WTC11 (cell line): ENCODE measurements at regions not wholly inside any gene's neighbourhood (a gene's known extent, or its start where the extent isn't known, plus 50 kb on each side); places are given as distances from the start of the nearest gene placed in this dataset.

Source experiments
- ATAC-seq: fragments of 200-7000 bp; cut with Tn5 transposase; 2 replicates; pipeline ENCODE4 v1.10.0; 2021; ENCODE audit warnings: mild to moderate bottlenecking, moderate library complexity
- CTCF ChIA-PET: fragments of 300-600 bp; sonication (Branson Sonifier 250); formaldehyde crosslinking; loops from one replicate; lab custom pipeline; 2021; ENCODE audit warnings: antibody characterized with exemption; lab: Charles Lee
- POLR2A ChIA-PET: fragments of 350-600 bp; sonication (Branson Sonifier 250); formaldehyde crosslinking; loops from one replicate; lab custom pipeline; 2021; ENCODE audit warnings: antibody characterized with exemption; lab: Charles Lee
- DNase-seq: peaks from one replicate; pipeline ENCODE4 v3.0.0; 2021; ENCODE audit warnings: low spot score
- H3K27ac Mint-ChIP-seq: 2 replicates; pipeline ENCODE4 v1.8.0; 2021; ENCODE audit warnings: mixed read lengths
- H3K27me3 Mint-ChIP-seq: 2 replicates; pipeline ENCODE4 v1.8.0; 2021; ENCODE audit warnings: low read depth, mild to moderate bottlenecking, moderate library complexity, mixed read lengths
- H3K36me3 Mint-ChIP-seq: 2 replicates; pipeline ENCODE4 v1.8.0; 2021; ENCODE audit warnings: mixed read lengths
- H3K4me1 Mint-ChIP-seq: 2 replicates; pipeline ENCODE4 v1.8.0; 2022; ENCODE audit warnings: mixed read lengths
- H3K4me3 Mint-ChIP-seq: 2 replicates; pipeline ENCODE4 v1.8.0; 2021; ENCODE audit warnings: mild to moderate bottlenecking, moderate library complexity, mixed read lengths
- H3K9me3 Mint-ChIP-seq: 2 replicates; pipeline ENCODE4 v1.8.0; 2021; ENCODE audit warnings: mixed read lengths
- ATF1 ChIP-seq: sonication (generic); formaldehyde crosslinking; IDR thresholded peaks from 2 replicates; pipeline ENCODE4 v1.8.1; 2023; ENCODE audit warnings: mild to moderate bottlenecking, moderate library complexity, missing genetic modification reagents
- ESRRA ChIP-seq: sonication (generic); formaldehyde crosslinking; IDR thresholded peaks from 2 replicates; pipeline ENCODE4 v1.8.1; 2022; ENCODE audit warnings: mild to moderate bottlenecking, missing genetic modification reagents, borderline replicate concordance
- FOXJ3 ChIP-seq: sonication (generic); formaldehyde crosslinking; IDR thresholded peaks from 2 replicates; pipeline ENCODE4 v1.9.0; 2021; ENCODE audit warnings: missing genetic modification reagents, mild to moderate bottlenecking, borderline replicate concordance
- JAZF1 ChIP-seq: fragments of 250-450 bp; sonication (Bioruptor Pico); IDR thresholded peaks from 2 replicates; pipeline ENCODE4 v1.9.0; 2021; ENCODE audit warnings: moderate library complexity, mild to moderate bottlenecking, inconsistent platforms
- KAT7 ChIP-seq: sonication (generic); formaldehyde crosslinking; IDR thresholded peaks from 2 replicates; pipeline ENCODE4 v1.8.1; 2023; ENCODE audit warnings: missing genetic modification reagents, mild to moderate bottlenecking, borderline replicate concordance
- NFYB ChIP-seq: sonication (generic); formaldehyde crosslinking; conservative IDR thresholded peaks from 2 replicates; pipeline ENCODE4 v1.8.0; 2022; ENCODE audit warnings: low read depth, missing genetic modification reagents
- NR1H2 ChIP-seq: sonication (generic); formaldehyde crosslinking; IDR thresholded peaks from 2 replicates; pipeline ENCODE4 v1.9.0; 2021; ENCODE audit warnings: mild to moderate bottlenecking, moderate library complexity, missing genetic modification reagents
- TEAD1 ChIP-seq: sonication (generic); formaldehyde crosslinking; IDR thresholded peaks from 2 replicates; pipeline ENCODE4 v1.8.0; 2022; ENCODE audit warnings: mild to moderate bottlenecking, missing genetic modification reagents
- ZNF232 ChIP-seq: sonication (generic); formaldehyde crosslinking; IDR thresholded peaks from 2 replicates; pipeline ENCODE4 v1.8.0; 2022; ENCODE audit warnings: mild to moderate bottlenecking, missing genetic modification reagents
- ZNF396 ChIP-seq: fragments of 250-450 bp; sonication (Bioruptor Pico); IDR thresholded peaks from 2 replicates; pipeline ENCODE4 v1.8.0; 2021; ENCODE audit warnings: mild to moderate bottlenecking, moderate library complexity, borderline replicate concordance
- TF ChIP-seq, protein P1 (sequence below): sonication (generic); formaldehyde crosslinking; IDR thresholded peaks from 2 replicates; pipeline ENCODE4 v1.8.0; 2023; ENCODE audit warnings: missing genetic modification reagents
- TF ChIP-seq, protein P2 (sequence below): fragments of 200-600 bp; IDR thresholded peaks from 2 replicates; pipeline ENCODE4 v1.8.0; 2022; ENCODE audit warnings: antibody characterized with exemption
- TF ChIP-seq, protein P3 (sequence below): sonication (generic); formaldehyde crosslinking; IDR thresholded peaks from 2 replicates; pipeline ENCODE4 v1.8.1; 2022; ENCODE audit warnings: mild to moderate bottlenecking, moderate library complexity, missing genetic modification reagents
- TF ChIP-seq, protein P4 (sequence below): sonication (generic); formaldehyde crosslinking; IDR thresholded peaks from 2 replicates; pipeline ENCODE4 v1.8.1; 2023; ENCODE audit warnings: mild to moderate bottlenecking, missing genetic modification reagents, borderline replicate concordance
- TF ChIP-seq, protein P5 (sequence below): fragments of 250-450 bp; sonication (Bioruptor Pico); IDR thresholded peaks from 2 replicates; pipeline ENCODE4 v1.9.0; 2021; ENCODE audit warnings: moderate library complexity, mild to moderate bottlenecking, inconsistent platforms, borderline replicate concordance
- TF ChIP-seq, protein P6 (sequence below): sonication (generic); formaldehyde crosslinking; IDR thresholded peaks from 2 replicates; pipeline ENCODE4 v1.8.0; 2022; ENCODE audit warnings: mild to moderate bottlenecking, missing genetic modification reagents
- TF ChIP-seq, protein P7 (sequence below): fragments of 250-450 bp; sonication (Bioruptor Pico); IDR thresholded peaks from 2 replicates; pipeline ENCODE4 v1.9.0; 2021; ENCODE audit warnings: mild to moderate bottlenecking

DNA sequence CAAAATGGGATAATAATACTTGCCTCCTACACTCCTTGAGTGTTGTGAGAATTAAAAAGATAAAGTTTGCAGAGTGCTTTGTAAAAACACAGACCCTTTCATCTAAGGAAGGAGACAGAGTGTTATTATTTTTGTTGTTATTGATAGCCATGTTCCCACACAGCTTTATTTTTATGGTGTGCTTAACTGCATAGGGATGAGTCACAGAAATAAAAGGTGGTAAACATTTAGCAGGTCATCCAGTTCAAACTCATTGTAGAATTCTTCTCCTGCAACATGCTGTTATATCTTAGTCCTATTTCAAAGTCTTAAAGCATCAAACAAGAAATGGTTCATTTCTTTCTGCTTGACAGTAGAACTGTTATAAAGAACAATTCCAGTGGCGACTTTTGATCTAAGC, 367.5 kb upstream of the ACTBL2 start (continued):
- no peak for TF ChIP-seq NFYB (CRISPR knock-in tag)
- TF ChIP-seq, protein P1, sequence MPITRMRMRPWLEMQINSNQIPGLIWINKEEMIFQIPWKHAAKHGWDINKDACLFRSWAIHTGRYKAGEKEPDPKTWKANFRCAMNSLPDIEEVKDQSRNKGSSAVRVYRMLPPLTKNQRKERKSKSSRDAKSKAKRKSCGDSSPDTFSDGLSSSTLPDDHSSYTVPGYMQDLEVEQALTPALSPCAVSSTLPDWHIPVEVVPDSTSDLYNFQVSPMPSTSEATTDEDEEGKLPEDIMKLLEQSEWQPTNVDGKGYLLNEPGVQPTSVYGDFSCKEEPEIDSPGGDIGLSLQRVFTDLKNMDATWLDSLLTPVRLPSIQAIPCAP = no peak

DNA sequence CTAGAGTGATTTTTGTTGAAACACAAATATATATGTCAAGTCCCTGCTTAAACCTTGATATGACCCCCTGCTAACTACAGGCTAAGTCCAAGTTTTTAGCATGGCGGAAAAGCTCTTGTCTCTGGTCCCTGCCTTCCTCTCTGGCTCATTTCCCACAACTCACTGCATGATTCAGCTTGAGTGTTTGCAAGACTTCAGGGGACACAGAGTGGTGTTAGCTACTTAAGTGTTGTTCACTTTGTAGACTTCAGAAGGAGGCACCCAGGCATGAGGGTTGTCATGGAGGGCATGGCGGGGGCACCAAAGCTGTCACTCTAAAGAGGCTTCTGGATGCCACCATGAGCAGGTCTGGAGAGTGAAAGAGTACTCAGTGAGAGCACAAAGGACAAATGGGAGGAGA, 362.4 kb upstream of the ACTBL2 start:
- H3K4me1 Mint-ChIP-seq = peaks cover 37% of the 10 kb centered on the region
- H3K9me3 Mint-ChIP-seq = peaks cover 8% of the 10 kb centered on the region; the same call in 1 of the 2 replicates
- no peak for ATAC-seq
- no peak overlapping the region; the same call in 1 of the 2 replicates for H3K27ac Mint-ChIP-seq
- no peak for TF ChIP-seq ESRRA
- no peak for TF ChIP-seq KAT7 (CRISPR knock-in tag)
- TF ChIP-seq JAZF1 (CRISPR knock-in tag) = no peak
- no peak for TF ChIP-seq ZNF396 (CRISPR knock-in tag)
- TF ChIP-seq, protein P2, sequence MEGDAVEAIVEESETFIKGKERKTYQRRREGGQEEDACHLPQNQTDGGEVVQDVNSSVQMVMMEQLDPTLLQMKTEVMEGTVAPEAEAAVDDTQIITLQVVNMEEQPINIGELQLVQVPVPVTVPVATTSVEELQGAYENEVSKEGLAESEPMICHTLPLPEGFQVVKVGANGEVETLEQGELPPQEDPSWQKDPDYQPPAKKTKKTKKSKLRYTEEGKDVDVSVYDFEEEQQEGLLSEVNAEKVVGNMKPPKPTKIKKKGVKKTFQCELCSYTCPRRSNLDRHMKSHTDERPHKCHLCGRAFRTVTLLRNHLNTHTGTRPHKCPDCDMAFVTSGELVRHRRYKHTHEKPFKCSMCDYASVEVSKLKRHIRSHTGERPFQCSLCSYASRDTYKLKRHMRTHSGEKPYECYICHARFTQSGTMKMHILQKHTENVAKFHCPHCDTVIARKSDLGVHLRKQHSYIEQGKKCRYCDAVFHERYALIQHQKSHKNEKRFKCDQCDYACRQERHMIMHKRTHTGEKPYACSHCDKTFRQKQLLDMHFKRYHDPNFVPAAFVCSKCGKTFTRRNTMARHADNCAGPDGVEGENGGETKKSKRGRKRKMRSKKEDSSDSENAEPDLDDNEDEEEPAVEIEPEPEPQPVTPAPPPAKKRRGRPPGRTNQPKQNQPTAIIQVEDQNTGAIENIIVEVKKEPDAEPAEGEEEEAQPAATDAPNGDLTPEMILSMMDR = no peak
- TF ChIP-seq, protein P3, sequence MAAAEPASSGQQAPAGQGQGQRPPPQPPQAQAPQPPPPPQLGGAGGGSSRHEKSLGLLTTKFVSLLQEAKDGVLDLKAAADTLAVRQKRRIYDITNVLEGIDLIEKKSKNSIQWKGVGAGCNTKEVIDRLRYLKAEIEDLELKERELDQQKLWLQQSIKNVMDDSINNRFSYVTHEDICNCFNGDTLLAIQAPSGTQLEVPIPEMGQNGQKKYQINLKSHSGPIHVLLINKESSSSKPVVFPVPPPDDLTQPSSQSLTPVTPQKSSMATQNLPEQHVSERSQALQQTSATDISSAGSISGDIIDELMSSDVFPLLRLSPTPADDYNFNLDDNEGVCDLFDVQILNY (CRISPR knock-in tag) = no peak
- no peak for TF ChIP-seq FOXJ3 (CRISPR knock-in tag)
- TF ChIP-seq, protein P4, sequence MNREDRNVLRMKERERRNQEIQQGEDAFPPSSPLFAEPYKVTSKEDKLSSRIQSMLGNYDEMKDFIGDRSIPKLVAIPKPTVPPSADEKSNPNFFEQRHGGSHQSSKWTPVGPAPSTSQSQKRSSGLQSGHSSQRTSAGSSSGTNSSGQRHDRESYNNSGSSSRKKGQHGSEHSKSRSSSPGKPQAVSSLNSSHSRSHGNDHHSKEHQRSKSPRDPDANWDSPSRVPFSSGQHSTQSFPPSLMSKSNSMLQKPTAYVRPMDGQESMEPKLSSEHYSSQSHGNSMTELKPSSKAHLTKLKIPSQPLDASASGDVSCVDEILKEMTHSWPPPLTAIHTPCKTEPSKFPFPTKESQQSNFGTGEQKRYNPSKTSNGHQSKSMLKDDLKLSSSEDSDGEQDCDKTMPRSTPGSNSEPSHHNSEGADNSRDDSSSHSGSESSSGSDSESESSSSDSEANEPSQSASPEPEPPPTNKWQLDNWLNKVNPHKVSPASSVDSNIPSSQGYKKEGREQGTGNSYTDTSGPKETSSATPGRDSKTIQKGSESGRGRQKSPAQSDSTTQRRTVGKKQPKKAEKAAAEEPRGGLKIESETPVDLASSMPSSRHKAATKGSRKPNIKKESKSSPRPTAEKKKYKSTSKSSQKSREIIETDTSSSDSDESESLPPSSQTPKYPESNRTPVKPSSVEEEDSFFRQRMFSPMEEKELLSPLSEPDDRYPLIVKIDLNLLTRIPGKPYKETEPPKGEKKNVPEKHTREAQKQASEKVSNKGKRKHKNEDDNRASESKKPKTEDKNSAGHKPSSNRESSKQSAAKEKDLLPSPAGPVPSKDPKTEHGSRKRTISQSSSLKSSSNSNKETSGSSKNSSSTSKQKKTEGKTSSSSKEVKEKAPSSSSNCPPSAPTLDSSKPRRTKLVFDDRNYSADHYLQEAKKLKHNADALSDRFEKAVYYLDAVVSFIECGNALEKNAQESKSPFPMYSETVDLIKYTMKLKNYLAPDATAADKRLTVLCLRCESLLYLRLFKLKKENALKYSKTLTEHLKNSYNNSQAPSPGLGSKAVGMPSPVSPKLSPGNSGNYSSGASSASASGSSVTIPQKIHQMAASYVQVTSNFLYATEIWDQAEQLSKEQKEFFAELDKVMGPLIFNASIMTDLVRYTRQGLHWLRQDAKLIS (CRISPR knock-in tag) = no peak
- TF ChIP-seq, protein P5, sequence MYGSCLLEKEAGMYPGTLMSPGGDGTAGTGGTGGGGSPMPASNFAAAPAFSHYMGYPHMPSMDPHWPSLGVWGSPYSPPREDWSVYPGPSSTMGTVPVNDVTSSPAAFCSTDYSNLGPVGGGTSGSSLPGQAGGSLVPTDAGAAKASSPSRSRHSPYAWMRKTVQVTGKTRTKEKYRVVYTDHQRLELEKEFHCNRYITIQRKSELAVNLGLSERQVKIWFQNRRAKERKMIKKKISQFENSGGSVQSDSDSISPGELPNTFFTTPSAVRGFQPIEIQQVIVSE (CRISPR knock-in tag) = no peak
- TF ChIP-seq, protein P6, sequence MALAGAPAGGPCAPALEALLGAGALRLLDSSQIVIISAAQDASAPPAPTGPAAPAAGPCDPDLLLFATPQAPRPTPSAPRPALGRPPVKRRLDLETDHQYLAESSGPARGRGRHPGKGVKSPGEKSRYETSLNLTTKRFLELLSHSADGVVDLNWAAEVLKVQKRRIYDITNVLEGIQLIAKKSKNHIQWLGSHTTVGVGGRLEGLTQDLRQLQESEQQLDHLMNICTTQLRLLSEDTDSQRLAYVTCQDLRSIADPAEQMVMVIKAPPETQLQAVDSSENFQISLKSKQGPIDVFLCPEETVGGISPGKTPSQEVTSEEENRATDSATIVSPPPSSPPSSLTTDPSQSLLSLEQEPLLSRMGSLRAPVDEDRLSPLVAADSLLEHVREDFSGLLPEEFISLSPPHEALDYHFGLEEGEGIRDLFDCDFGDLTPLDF (CRISPR knock-in tag) = no peak
- TF ChIP-seq ZNF232 (CRISPR knock-in tag) = no peak
- TF ChIP-seq ATF1 (CRISPR knock-in tag) = no peak
- no peak for TF ChIP-seq TEAD1 (CRISPR knock-in tag)
- TF ChIP-seq, protein P7, sequence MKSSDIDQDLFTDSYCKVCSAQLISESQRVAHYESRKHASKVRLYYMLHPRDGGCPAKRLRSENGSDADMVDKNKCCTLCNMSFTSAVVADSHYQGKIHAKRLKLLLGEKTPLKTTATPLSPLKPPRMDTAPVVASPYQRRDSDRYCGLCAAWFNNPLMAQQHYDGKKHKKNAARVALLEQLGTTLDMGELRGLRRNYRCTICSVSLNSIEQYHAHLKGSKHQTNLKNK (CRISPR knock-in tag) = no peak
- TF ChIP-seq NR1H2 (CRISPR knock-in tag) = no peak
- no peak overlapping the region for H3K4me3 Mint-ChIP-seq
- DNase-seq = no peak
- POLR2A ChIA-PET = no interaction called here
- CTCF ChIA-PET = no interaction called here
- no peaks in the 10 kb centered on the region for H3K27me3 Mint-ChIP-seq
- H3K36me3 Mint-ChIP-seq = no peaks in the 10 kb centered on the region
